GM12875 (cell line): ENCODE measurements at regions not wholly inside any gene's neighbourhood (a gene's known extent, or its start where the extent isn't known, plus 50 kb on each side); places are given as distances from the start of the nearest gene placed in this dataset.

Source experiments
- H3K4me3 ChIP-seq: one replicate; pipeline ENCODE4 v1.5.1; 2011; ENCODE audit warnings: low read depth, low read length, control low read depth
- TF ChIP-seq, protein P1 (sequence below): IDR thresholded peaks from 2 replicates; pipeline ENCODE4 v1.5.1; 2011; ENCODE audit warnings: low read depth, mild to moderate bottlenecking, control low read depth, inconsistent platforms, low read length, moderate library complexity, borderline replicate concordance; ENCODE audit not compliant: insufficient read depth

DNA sequence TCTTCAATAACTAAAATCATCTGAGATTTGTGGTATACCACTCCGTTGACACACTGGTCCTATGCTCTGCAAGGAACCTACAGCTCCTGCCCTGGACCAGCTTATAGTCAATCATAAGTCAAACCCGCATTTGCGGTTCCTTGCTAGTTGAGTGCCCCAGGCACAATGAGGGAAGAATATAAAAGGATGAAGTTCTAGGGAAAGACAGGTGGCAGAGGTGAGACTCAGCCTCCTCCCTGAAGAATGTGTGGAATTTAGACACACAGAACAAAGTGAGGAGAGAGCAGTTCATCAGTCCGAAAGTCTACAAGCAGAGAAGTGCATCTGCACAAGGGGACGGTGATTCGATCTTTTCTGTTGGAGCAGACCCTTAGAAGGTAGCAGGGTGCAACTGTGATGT, 615.0 kb upstream of the FANCL start:
- H3K4me3 ChIP-seq: no peak overlapping the region
- TF ChIP-seq, protein P1, sequence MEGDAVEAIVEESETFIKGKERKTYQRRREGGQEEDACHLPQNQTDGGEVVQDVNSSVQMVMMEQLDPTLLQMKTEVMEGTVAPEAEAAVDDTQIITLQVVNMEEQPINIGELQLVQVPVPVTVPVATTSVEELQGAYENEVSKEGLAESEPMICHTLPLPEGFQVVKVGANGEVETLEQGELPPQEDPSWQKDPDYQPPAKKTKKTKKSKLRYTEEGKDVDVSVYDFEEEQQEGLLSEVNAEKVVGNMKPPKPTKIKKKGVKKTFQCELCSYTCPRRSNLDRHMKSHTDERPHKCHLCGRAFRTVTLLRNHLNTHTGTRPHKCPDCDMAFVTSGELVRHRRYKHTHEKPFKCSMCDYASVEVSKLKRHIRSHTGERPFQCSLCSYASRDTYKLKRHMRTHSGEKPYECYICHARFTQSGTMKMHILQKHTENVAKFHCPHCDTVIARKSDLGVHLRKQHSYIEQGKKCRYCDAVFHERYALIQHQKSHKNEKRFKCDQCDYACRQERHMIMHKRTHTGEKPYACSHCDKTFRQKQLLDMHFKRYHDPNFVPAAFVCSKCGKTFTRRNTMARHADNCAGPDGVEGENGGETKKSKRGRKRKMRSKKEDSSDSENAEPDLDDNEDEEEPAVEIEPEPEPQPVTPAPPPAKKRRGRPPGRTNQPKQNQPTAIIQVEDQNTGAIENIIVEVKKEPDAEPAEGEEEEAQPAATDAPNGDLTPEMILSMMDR: no peak

DNA sequence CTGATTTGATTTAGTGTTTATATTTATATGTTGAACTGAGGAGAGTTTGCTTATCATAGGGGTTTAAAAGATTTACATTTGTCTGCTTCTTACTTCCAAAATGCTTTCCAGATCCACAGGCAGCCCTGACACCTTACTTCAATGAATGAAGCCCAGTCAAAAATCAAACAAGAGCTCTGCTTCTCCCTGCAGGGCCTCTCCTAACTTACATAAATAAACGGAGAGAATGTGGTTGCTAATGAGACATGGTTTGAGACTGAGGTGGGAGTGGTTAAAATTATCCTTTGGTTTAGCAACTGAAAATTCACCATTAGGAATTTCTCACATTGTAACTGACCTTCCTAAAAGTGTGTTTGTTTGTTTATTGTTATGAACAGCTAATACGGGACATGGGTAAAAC, 612.3 kb upstream of the FANCL start:
- TF ChIP-seq, protein P1: no peak
- no peak overlapping the region for H3K4me3 ChIP-seq

- TF ChIP-seq, protein P1: no peak
Observed at GRCh38 chr2:58852905-58853304, 611.8 kb upstream of the FANCL start.

GRCh38 chr2:58852243-58852642, 611.1 kb upstream of the FANCL start:
- TF ChIP-seq, protein P1: no peak
- H3K4me3 ChIP-seq: no peak overlapping the region

More at GRCh38 chr2:58852905-58853304, 611.8 kb upstream of the FANCL start:
- no peak overlapping the region for H3K4me3 ChIP-seq

GRCh38 chr2:58851598-58851997, 610.5 kb upstream of the FANCL start:
- no peak overlapping the region for H3K4me3 ChIP-seq
- TF ChIP-seq, protein P1: no peak

DNA sequence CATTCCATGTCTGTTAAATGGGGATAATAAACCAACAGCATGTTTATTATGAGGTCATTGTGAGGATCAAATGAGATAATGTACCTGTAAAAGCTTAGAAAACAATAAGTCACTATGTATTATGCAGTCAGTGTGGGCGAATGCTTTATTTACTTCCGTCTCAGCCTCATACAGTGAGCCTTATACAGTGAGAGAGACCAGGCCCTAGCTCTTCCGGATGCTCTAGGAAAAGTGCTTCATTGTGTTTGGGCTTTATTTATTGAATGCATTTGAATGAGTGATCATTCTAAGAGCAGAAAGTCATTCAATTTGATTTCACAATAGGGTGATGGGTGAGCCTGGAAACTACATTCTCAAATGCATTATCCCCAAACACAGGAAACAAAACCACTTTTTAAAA, 603.9 kb upstream of the FANCL start:
- TF ChIP-seq, protein P1: no peak
- H3K4me3 ChIP-seq: no peak overlapping the region

DNA sequence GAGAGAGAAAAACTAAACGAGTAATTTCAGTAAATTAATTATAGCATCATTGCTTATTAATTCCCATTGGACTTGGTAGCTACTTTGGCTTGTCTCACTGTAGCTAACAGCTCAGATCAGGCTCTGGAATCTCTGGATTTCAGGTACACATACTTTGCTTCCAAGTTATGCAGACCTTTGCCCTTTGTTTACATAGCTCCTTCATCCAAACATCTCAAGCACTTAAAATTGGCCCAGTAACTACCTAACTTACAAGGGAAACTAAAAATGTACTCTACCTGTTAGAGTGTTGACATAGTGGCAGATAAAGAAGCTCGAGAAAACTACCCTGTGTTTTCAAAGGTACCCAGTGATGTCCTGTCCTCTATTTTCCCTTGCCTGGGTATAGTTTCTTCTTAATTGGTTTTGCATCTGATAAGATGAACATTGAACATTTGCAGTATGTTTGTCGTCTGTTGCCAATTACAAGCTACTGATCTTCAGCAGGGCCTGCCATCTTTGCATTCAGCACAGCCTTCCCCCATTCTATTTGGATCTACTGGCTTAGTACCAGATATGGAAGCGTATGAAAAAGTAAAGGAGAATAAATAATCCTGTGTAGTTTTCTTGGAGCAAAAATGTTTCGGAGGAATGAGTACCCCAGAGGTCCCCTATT, 601.5 kb upstream of the FANCL start:
- no peak overlapping the region for H3K4me3 ChIP-seq
- TF ChIP-seq, protein P1: no peak
